Liver (tissue), 3 donors: ENCODE measurements at regions not wholly inside any gene's neighbourhood (a gene's known extent, or its start where the extent isn't known, plus 50 kb on each side); places are given as distances from the start of the nearest gene placed in this dataset.

Source experiments
- CTCF ChIP-seq: fragments of 150-350 bp; IDR thresholded peaks from 2 replicates; pipeline ENCODE4 v1.5.1; 2017; ENCODE audit warnings: improper control_type of control experiment, low read depth, low read length; ENCODE audit not compliant: missing input control
- MAX ChIP-seq: IDR thresholded peaks from 2 replicates; pipeline ENCODE4 v1.6.1; 2016; ENCODE audit warnings: antibody characterized with exemption
- SP1 ChIP-seq: IDR thresholded peaks from 2 replicates; pipeline ENCODE4 v1.6.1; 2018; ENCODE audit warnings: antibody characterized with exemption, mild to moderate bottlenecking
- donor health status: healthy.
- donor health status: healthy.

GRCh38 chr14:56887216-56887615 lies 76.9 kb upstream of the OTX2 start:
- TF ChIP-seq SP1 (no peak), CTCF (no peak), MAX (no peak)
